ENCODE measurements at regions not wholly inside any gene's neighbourhood (a gene's known extent, or its start where the extent isn't known, plus 50 kb on each side); places are given as distances from the start of the nearest gene placed in this dataset.
A peak's percentile ranks its signal among the peaks of the same experiment; 100 is the strongest.

DNA sequence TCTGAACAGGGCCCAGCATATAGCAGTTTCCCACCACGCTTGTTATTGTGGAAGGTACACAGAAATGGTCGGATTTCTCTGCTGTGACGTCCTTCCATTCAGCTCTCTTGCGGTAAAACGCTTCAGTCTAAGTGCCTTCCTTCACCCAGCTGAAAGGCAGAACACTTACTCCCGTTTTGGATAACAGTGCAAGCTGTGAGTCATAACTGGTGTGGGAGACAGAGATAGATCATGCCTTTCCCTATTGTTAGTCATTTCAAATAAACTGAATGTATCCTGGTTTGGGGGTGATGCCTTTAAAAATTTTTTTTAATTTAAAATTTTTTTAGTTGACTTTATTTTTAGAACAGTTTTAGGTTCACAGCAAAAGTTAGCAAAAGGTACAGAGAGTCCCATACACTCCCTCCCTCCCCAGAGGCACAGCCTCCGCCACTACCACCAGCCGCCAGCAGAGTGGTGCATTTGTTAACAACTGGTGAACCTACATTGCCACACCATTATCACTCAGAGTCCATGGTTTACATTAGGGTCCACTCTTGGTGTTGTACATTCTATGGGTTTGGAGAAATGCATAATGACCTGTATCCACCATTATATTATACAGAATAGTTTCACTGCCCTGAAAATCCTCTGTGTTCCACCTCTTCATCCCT is 94.9 kb upstream of the NSMCE3 start (continued):
- peak in 1 of 2 experiments; percentile 29; a peak in 2 of 5 replicates for TF ChIP-seq RAD21 (conservative IDR thresholded peaks at IDR 0.05 in 1 of 2, IDR thresholded peaks at IDR 0.05 in 1 of 2)
- no peak for TF ChIP-seq FOXS1 (CRISPR knock-in tag; IDR thresholded peaks at IDR 0.05)
- TF ChIP-seq ESRRA (IDR thresholded peaks at IDR 0.05; ENCODE audit: borderline replicate concordance, low read length), result no peak
- TF ChIP-seq CHD2 (IDR thresholded peaks at IDR 0.05; ENCODE audit: low read length, partially characterized antibody), result no peak
- no peak for TF ChIP-seq HOXA7 (CRISPR knock-in tag; IDR thresholded peaks at IDR 0.05)
- no peak for TF ChIP-seq SMC3 (IDR thresholded peaks at IDR 0.05)
- TF ChIP-seq, protein P1, sequence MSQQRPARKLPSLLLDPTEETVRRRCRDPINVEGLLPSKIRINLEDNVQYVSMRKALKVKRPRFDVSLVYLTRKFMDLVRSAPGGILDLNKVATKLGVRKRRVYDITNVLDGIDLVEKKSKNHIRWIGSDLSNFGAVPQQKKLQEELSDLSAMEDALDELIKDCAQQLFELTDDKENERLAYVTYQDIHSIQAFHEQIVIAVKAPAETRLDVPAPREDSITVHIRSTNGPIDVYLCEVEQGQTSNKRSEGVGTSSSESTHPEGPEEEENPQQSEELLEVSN (IDR thresholded peaks at IDR 0.05; ENCODE audit: borderline replicate concordance, low read depth), result no peak
- no peak for TF ChIP-seq EHMT2 (IDR thresholded peaks at IDR 0.05; ENCODE audit: low read depth)
- no peak for TF ChIP-seq ZC3H11A (IDR thresholded peaks at IDR 0.05)

DNA sequence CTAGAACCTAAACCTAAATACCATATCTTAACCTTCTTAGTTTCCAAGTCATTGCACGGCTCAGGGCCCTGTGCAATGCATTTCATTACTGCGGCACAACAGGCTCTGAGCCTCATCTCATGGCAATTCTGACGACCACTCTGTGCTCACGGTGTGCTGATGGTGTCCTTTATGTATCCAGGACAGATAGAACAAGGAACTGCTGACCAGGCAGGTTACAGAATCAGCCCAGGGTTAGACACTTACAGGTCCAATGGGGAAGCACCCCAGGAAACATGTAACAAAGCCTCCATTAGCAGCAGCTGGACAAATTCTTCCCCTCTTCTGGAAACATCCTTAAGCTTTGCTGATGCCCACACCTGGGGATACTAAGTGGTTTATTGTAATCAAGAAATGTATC is 91.9 kb upstream of the NSMCE3 start:
- FAIRE-seq (no peak), DNase-seq (ENCODE audit: low read depth in 1 of 2, low spot score in 1 of 2) (no peak), ATAC-seq (no peak)
- TF ChIP-seq MAFK (IDR thresholded peaks at IDR 0.05; ENCODE audit: partially characterized antibody) (peak; percentile 74), TP53 (CRISPR knock-in tag; IDR thresholded peaks at IDR 0.05) (no peak)
- ChIA-PET CTCF (interaction anchor here (0.6 to 0.9 kb wide), 3 partner anchors 21 to 1152 kb away, joined by 3 to 4 read pairs (median 3); no protein-coding TSS in a partner anchor), POLR2A (no interaction called here)
- no peak overlapping the region for H3K4me2 ChIP-seq
- no peak overlapping the region for H3K27ac ChIP-seq
- no peaks in the 10 kb centered on the region for H3K4me1 ChIP-seq
- WGBS (ENCODE audit: missing lambda C conversion rate), result 35% methylated on average over 4 of the region's 4 CpGs
- no peak overlapping the region for H3K4me3 ChIP-seq
- H3K9me3 ChIP-seq, result no peaks in the 10 kb centered on the region

DNA sequence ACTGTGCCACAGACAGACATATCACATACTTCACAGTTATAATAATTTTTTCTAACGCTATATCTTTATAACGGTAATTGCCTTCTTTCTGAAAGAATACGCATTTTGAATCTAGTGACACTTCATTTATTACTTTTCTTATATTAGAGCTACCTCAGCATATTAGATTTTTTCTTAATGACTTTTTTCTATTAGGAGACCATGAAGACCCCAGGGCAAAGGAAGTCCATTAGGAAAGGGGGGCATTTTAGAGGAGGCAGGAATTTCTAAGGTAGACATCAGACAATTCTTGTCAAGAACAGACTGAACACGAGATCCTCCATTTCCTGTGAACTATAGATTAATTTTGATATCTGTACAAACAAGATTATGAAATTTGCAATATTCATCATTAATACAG is 90.5 kb upstream of the NSMCE3 start:
- Histone ChIP-seq H3K9me3 (no peaks in the 10 kb centered on the region), H3K4me2 (no peak overlapping the region), H3K4me1 (no peaks in the 10 kb centered on the region), H3K27ac (no peak overlapping the region), H3K4me3 (no peak overlapping the region)
- POLR2A ChIA-PET, result no interaction called here
- DNase-seq (ENCODE audit: low read depth in 1 of 2, low spot score in 1 of 2) (no peak), ATAC-seq (no peak), FAIRE-seq (no peak)
- TF ChIP-seq ZNF302 (CRISPR knock-in tag; IDR thresholded peaks at IDR 0.05), result no peak
- TF ChIP-seq MAFK (IDR thresholded peaks at IDR 0.05; ENCODE audit: partially characterized antibody), result peak; percentile 32
- CTCF ChIA-PET, result interaction anchor here (1.1 kb wide), 1 partner anchor 13 kb away, joined by 3 read pairs; no protein-coding TSS in a partner anchor
- WGBS (ENCODE audit: missing lambda C conversion rate), result 62% methylated on average over 4 of the region's 4 CpGs

DNA sequence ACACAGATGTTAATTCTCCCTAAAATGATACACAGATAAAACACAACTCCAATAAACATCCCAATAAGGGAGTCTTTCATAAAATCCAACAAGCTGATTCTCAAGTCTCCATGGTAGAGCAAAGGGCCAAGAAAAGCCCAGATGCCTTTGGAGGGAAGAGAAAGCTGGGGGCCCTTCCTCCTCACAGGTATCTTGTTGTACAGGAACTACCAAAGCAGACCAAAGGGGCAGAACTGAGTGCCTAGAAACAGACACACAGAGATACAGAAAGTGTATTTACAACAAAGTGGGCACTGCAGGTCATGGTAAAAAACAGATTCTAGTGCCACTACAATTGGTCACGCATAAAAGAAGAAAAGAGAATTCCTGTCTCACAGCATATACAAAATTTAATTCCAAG is 87.2 kb upstream of the NSMCE3 start:
- ATAC-seq (no peak), DNase-seq (ENCODE audit: low read depth in 1 of 2, low spot score in 1 of 2) (no peak), FAIRE-seq (no peak)
- TF ChIP-seq, protein P1 (IDR thresholded peaks at IDR 0.05; ENCODE audit: borderline replicate concordance, low read depth), result no peak
- no peak for TF ChIP-seq HEYL (CRISPR knock-in tag; IDR thresholded peaks at IDR 0.05)
- TF ChIP-seq, protein P2, sequence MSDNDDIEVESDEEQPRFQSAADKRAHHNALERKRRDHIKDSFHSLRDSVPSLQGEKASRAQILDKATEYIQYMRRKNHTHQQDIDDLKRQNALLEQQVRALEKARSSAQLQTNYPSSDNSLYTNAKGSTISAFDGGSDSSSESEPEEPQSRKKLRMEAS (IDR thresholded peaks at IDR 0.05), result no peak
- TF ChIP-seq, protein P3, sequence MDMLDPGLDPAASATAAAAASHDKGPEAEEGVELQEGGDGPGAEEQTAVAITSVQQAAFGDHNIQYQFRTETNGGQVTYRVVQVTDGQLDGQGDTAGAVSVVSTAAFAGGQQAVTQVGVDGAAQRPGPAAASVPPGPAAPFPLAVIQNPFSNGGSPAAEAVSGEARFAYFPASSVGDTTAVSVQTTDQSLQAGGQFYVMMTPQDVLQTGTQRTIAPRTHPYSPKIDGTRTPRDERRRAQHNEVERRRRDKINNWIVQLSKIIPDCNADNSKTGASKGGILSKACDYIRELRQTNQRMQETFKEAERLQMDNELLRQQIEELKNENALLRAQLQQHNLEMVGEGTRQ (IDR thresholded peaks at IDR 0.05), result no peak
- no peak for TF ChIP-seq GATA3 (IDR thresholded peaks at IDR 0.05; ENCODE audit: borderline replicate concordance)
- no peak for TF ChIP-seq TFCP2L1 (CRISPR knock-in tag; IDR thresholded peaks at IDR 0.05)
- no peak for TF ChIP-seq EHF (CRISPR knock-in tag; IDR thresholded peaks at IDR 0.05)
- no peak for TF ChIP-seq NPAS2 (CRISPR knock-in tag; IDR thresholded peaks at IDR 0.05; ENCODE audit: borderline replicate concordance)
- TF ChIP-seq ZSCAN20 (CRISPR knock-in tag; IDR thresholded peaks at IDR 0.05), result no peak
- no peak for TF ChIP-seq CBX2 (IDR thresholded peaks at IDR 0.05; ENCODE audit: borderline replicate concordance, low read depth)
- no peak for TF ChIP-seq RNF2 (IDR thresholded peaks at IDR 0.05; ENCODE audit: borderline replicate concordance, low read depth)
- TF ChIP-seq, protein P4, sequence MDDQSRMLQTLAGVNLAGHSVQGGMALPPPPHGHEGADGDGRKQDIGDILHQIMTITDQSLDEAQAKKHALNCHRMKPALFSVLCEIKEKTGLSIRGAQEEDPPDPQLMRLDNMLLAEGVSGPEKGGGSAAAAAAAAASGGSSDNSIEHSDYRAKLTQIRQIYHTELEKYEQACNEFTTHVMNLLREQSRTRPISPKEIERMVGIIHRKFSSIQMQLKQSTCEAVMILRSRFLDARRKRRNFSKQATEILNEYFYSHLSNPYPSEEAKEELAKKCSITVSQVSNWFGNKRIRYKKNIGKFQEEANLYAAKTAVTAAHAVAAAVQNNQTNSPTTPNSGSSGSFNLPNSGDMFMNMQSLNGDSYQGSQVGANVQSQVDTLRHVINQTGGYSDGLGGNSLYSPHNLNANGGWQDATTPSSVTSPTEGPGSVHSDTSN (IDR thresholded peaks at IDR 0.05), result no peak
- H3K9me3 ChIP-seq, result no peaks in the 10 kb centered on the region
- no peak overlapping the region for H3K4me3 ChIP-seq
- ChIA-PET CTCF (no interaction called here), POLR2A (no interaction called here)
- H3K4me2 ChIP-seq, result no peak overlapping the region
- 79% methylated on average over 1 of the region's 1 CpG for WGBS (ENCODE audit: missing lambda C conversion rate)
- H3K4me1 ChIP-seq, result no peaks in the 10 kb centered on the region
- H3K27ac ChIP-seq, result no peak overlapping the region
